ENCODE measurements at regions not wholly inside any gene's neighbourhood (a gene's known extent, or its start where the extent isn't known, plus 50 kb on each side); places are given as distances from the start of the nearest gene placed in this dataset.

GRCh38 chr1:87231703-87232367, 96.8 kb upstream of the LMO4 start:
- WGBS (ENCODE audit: insufficient coverage, low coverage, missing lambda C conversion rate), result 0% methylated on average over 8 of the region's 8 CpGs
- H3K9ac ChIP-seq (ENCODE audit: insufficient read depth in 1 of 2, low read depth in 2 of 2, low read length in 2 of 2), result no peak overlapping the region
- in situ Hi-C loops (cut with MboI), result no loop called here
- H3K27me3 ChIP-seq (ENCODE audit: control insufficient read depth in 2 of 2, insufficient read depth in 2 of 2, low read length in 2 of 2), result peaks cover 0 to 6% of the 10 kb centered on the region in 2 experiments; a peak in 3 of 5 replicates
- H3K9me3 ChIP-seq (replicated peaks; ENCODE audit: control insufficient read depth, insufficient read depth, low read depth, low read length), result no peaks in the 10 kb centered on the region
- intact Hi-C loops (cut with micrococcal nuclease), result no loop called here
- no peak overlapping the region for H3K4me3 ChIP-seq
- no peaks in the 10 kb centered on the region for H3K36me3 ChIP-seq (ENCODE audit: control insufficient read depth, insufficient read depth, low read length)
- H4K20me1 ChIP-seq (replicated peaks; ENCODE audit: control insufficient read depth, insufficient read depth, low read length), result no peaks in the 10 kb centered on the region
- H2AFZ ChIP-seq (ENCODE audit: low read depth, low read length), result no peak overlapping the region
- TF ChIP-seq ELF1 (tag; IDR thresholded peaks at IDR 0.05), result no peak
- no peaks in the 10 kb centered on the region for H3K79me2 ChIP-seq (ENCODE audit: control insufficient read depth, insufficient read depth, low read length)
- H3K4me2 ChIP-seq (ENCODE audit: insufficient read depth, low read length), result no peak overlapping the region
- no peaks in the 10 kb centered on the region for H3K4me1 ChIP-seq (replicated peaks in 1 of 2; ENCODE audit: control insufficient read depth in 2 of 2, insufficient read depth in 2 of 2, low read length in 2 of 2)
- POLR2A ChIA-PET, result interaction anchor here (0.8 kb wide), 1 partner anchor 68 kb away, joined by 4 read pairs; no protein-coding TSS in a partner anchor
- no peaks in the 10 kb centered on the region for H3K9me1 ChIP-seq (ENCODE audit: control insufficient read depth, insufficient read depth, low read length)
- CTCF ChIA-PET (ENCODE audit: low intra/inter-chr PET ratio), result no interaction called here
- DNase-seq (ENCODE audit: extremely low read depth in 1 of 4, low spot score in 3 of 4) (no peak), FAIRE-seq (no peak), ATAC-seq (no peak)
- BruUV-seq (replicated peaks), result no TSS peak
- H3K27ac ChIP-seq (ENCODE audit: extremely low read depth, low read depth, low read length), result no peak overlapping the region

DNA sequence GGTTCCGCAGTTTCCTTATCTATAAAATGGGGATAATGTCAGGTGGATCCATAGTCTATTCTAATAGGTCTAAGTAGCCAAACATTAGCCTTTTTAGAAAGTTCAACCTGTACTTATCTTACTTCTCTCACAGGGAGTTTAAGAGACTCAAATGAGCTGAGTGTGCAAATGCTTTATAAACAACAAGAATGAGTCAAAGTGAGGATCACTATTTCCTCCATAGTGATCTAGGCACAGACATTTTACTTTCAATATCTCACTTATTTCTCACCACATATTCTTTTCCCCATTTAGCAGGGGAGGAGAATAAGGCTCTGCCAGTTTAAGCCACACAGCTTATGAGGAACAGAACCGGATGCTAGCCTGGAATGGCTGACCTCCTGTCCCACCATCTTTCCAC, 92.1 kb upstream of the LMO4 start:
- POLR2A ChIA-PET, result no interaction called here
- H3K36me3 ChIP-seq (ENCODE audit: control insufficient read depth, insufficient read depth, low read length), result no peaks in the 10 kb centered on the region

More for the DNA sequence above, 92.1 kb upstream of the LMO4 start:
- H3K4me3 ChIP-seq, result no peak overlapping the region
- no peaks in the 10 kb centered on the region for H3K4me1 ChIP-seq (replicated peaks in 1 of 2; ENCODE audit: control insufficient read depth in 2 of 2, insufficient read depth in 2 of 2, low read length in 2 of 2)
- H3K9me1 ChIP-seq (ENCODE audit: control insufficient read depth, insufficient read depth, low read length), result no peaks in the 10 kb centered on the region
- CTCF ChIA-PET (ENCODE audit: low intra/inter-chr PET ratio), result no interaction called here
- 0% methylated on average over 2 of the region's 2 CpGs for WGBS (ENCODE audit: insufficient coverage, low coverage, missing lambda C conversion rate)
- H3K9me3 ChIP-seq (replicated peaks; ENCODE audit: control insufficient read depth, insufficient read depth, low read depth, low read length), result no peaks in the 10 kb centered on the region
- no peak overlapping the region for H3K27ac ChIP-seq (ENCODE audit: extremely low read depth, low read depth, low read length)
- no TSS peak for BruUV-seq (replicated peaks)
- H3K27me3 ChIP-seq (ENCODE audit: control insufficient read depth in 2 of 2, insufficient read depth in 2 of 2, low read length in 2 of 2), result peaks cover 0 to 26% of the 10 kb centered on the region in 2 experiments; a peak in 3 of 5 replicates
- no peak for DNase-seq (ENCODE audit: extremely low read depth in 1 of 4, low spot score in 3 of 4)
- no peak for FAIRE-seq
- ATAC-seq, result no peak
- TF ChIP-seq ZNF316 (IDR thresholded peaks at IDR 0.05) (peak; percentile 42; the same call in 1 of the 2 replicates), HDGF (IDR thresholded peaks at IDR 0.05) (no peak)
- TF ChIP-seq, protein P1, sequence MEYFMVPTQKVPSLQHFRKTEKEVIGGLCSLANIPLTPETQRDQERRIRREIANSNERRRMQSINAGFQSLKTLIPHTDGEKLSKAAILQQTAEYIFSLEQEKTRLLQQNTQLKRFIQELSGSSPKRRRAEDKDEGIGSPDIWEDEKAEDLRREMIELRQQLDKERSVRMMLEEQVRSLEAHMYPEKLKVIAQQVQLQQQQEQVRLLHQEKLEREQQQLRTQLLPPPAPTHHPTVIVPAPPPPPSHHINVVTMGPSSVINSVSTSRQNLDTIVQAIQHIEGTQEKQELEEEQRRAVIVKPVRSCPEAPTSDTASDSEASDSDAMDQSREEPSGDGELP (CRISPR knock-in tag; IDR thresholded peaks at IDR 0.05; ENCODE audit: borderline replicate concordance), result no peak
- in situ Hi-C loops (cut with MboI) (no loop called here), intact Hi-C loops (cut with micrococcal nuclease) (no loop called here)
- H3K4me2 ChIP-seq (ENCODE audit: insufficient read depth, low read length), result no peak overlapping the region
- no peaks in the 10 kb centered on the region for H4K20me1 ChIP-seq (replicated peaks; ENCODE audit: control insufficient read depth, insufficient read depth, low read length)
- no peak overlapping the region for H2AFZ ChIP-seq (ENCODE audit: low read depth, low read length)
- no peaks in the 10 kb centered on the region for H3K79me2 ChIP-seq (ENCODE audit: control insufficient read depth, insufficient read depth, low read length)
- H3K9ac ChIP-seq (ENCODE audit: insufficient read depth in 1 of 2, low read depth in 2 of 2, low read length in 2 of 2), result no peak overlapping the region
